ENCODE measurements at regions not wholly inside any gene's neighbourhood (a gene's known extent, or its start where the extent isn't known, plus 50 kb on each side); places are given as distances from the start of the nearest gene placed in this dataset.

DNA sequence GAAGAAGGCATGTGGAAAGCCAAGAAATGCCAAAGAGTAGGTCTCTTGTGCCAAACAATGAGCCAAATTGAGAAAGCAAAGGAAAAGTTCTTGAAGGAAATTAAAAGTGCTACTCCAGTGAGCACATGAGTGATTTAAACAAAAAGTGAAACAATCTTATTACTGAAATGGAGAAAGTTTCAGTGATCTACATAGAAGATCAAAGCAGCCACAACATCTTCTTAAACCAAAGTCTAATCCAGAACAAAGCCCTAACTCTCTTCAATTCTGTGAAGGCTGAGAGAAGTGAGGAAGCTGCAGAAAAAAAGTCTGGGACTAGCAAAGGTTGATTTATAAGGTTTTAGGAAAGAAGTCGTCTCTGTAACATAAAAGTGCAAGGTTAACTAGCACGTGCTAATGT, 259.6 kb downstream of the FLRT2 start:
- DNase-seq, result no peak

DNA sequence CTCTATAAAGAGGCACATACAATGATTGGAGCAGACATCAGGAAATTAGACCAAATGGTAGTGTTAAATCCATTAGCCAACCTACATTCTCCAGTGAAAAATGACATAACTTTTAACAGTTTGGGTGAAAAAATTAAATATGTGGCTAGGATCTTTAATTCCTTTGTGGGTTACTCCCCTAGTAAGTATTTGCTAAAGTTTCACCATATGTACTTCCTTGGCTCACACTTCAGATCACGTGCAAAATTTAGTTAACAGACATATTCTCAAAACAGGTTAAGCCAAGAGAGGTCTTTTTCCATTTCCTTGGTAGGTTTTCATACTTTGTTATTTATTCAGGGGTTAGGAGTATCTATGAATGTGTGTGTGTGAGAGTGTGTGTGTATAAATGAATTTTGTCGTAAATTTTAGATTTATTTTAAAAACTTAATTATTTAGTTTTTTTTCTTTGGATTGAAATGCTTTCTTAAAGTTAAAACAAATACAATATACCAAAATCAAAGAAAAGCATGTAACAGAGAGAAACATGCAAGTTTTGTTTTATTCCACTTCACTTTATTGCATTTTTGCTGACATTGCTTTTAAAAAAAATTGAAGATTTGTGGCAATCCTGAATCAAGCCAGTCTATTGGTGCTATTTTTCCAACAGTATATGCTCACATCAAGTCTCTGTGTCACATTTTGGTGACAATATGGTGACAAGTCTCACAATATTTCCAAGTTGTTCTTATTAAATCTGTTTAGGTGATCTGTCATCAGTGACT, 258.7 kb downstream of the FLRT2 start:
- no peak for DNase-seq

DNA sequence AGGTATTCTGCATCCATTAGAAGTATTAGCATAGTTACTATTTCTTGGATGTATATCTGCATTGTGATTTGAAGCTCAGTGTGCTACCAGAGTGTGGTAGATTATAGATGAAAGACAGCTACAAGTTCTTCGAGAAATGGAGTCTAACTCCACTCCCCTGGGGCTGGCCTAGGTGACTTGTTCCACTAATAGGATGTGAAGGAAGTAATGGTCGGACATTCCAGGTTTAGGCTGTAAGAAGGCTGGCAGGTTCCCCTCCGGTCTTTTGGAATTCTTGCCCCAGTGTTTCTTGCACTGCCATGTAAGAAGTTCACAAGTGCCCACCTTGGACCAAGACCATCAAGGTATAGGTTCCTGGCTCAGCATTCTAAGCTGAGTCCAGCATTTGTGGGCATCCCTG, 236.4 kb downstream of the FLRT2 start:
- no peak for DNase-seq

DNA sequence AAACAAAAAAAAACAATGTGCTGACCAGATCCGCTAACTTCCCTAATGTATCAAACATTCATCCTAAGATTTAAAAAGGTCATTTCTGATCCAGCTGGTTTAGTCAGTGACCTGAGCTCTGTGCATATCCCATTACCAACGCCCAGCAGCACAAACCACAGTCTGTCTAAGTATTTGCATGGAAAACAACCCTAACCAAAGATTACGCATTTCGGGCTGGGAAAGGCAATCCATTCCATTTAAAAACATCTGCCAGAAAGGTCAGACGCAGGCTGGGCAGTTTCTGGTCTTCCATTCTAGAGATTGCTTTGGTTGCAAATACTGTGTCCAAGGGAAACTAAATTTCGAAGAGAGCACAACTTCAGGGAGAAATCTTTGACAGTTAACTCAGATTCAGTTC, 234.9 kb downstream of the FLRT2 start:
- no peak for DNase-seq

DNA sequence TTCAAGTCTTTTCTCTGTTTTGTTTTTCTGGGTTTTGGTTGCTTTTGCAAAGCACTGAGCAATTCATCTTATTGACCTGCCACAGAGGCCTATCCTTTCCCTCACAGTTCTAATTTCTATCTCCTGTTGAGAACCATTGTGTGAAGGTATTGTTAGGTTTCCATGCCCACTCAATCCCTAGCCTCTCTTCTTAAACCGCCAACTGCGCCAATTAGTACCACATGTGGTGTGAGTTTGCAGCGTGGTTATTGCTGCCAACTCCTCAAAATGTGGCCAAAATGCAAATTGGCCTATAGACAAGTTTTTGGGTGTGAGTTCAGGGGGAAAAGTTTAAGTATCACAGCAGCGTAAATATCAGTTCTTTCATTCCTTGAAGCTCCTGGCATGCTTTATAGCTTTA, 232.6 kb downstream of the FLRT2 start:
- DNase-seq, result no peak

DNA sequence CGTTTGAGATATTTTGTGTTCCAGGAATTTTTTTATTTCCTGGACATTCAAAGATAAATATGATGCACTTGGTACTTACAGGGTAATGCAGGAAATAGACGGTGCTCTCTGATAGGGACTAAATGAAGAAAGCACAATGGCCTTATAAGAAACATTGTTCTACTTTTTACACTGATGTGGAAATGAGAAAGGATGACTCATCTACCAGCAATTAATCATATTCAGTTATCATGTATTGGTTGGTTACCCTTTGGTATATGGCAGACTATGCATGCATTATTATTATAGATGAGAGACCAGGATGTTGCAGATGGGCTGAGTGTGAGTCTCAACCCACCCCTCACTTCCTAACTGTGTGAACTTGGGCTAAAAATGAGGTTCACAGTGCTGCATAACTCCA, 222.2 kb downstream of the FLRT2 start:
- DNase-seq, result no peak

DNA sequence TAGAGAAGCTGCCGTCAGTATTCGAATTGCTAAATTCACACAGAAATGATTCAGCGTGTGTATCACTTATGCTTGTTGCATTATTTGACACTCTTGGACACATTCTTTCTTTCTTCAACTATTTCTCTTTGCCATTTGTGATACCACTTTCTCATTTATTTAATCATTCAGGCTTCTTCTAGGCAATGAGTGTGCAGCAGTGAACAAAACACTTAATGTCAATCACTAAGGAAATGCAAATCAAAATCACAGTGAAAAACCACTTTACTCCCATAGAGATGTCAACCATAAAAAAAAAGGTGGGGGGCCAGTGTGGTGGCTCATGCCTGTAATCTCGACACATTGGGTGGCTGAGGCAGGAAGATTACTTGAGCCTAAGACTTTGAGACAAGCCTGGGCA, 214.6 kb downstream of the FLRT2 start:
- DNase-seq, result no peak

DNA sequence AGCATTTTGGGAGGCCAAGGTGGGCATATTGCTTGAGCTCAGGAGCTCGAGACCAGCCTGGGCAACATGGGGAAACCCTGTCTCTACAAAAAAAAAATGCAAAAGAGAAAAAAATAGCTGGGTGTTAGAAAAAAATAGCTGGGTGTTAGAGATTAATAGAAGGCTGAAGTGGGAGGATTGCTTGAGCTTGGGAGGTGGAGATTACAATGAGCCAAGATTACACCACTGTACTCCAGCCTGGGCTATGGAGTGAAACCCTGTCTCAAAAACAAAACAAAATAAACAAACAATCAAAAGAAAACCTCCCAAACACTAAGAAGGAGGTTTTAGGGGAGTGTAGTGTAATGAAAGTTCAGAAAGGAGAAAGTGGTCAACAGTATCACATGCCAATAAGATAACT, 202.1 kb downstream of the FLRT2 start:
- no peak for DNase-seq

DNA sequence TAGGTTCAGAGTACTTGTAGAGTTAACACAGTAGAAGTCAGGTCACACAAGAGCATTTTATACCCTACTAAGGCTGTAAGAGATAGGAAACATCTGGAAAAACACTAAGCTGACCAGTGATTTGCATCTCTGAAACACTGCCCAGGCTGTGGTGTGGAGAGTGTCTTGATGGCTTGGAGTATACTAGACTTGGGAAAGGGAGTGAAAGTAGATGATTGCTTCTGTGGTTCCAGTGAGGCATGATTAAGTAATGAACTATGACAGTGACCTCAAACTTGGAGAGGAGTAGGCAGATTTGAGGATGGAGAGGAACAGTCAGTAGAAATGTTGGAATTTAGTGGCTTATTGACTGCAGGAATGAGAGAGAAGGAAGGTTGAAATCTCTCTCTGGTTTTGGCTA, 201.2 kb downstream of the FLRT2 start:
- no peak for DNase-seq

DNA sequence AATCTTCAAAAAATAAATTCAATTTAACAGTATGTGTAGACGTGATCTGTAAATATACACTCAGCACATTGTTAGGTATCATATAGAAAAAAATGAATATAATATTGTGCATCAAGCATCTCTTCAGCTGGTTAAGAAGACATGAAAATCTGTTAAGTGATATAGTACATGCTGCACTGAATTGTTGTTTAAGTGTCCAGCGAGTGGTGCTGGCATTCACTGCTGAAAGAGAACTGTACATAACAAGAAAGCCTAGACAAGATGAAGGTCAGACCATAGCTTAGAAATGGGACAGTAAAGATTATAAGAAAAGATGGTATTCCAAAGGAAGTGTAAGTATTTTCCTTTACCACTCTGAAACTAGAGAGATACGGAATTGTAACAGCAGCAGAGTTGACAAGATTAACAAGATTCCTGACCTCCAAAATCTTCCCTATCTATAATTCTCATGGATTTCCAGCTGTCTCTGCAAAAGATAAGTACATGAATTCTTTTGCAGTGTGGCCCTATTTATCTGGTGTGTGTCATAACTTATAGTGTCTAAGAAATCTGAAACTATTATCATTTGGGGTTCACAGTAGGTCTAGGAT, 198.6 kb downstream of the FLRT2 start:
- DNase-seq, result no peak

DNA sequence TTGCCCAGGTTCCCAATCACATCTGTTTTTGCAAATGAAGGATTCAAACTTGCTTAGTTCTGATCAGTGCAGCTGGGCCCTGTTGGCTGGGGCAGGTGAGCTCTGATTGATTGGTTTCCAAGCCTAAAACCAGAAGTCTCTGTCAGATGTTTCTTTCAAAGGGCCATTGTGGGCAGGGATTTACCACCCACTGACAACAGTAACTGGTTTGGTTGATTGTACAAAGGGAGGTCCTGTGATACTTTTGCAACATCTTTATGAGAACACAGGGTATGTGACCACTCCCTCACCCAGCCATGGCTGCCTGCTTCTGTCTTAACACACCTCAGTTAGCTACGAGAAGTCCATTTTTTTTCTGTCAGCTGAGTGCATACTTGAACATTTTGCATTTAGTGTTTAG, 184.1 kb downstream of the FLRT2 start:
- DNase-seq, result no peak

DNA sequence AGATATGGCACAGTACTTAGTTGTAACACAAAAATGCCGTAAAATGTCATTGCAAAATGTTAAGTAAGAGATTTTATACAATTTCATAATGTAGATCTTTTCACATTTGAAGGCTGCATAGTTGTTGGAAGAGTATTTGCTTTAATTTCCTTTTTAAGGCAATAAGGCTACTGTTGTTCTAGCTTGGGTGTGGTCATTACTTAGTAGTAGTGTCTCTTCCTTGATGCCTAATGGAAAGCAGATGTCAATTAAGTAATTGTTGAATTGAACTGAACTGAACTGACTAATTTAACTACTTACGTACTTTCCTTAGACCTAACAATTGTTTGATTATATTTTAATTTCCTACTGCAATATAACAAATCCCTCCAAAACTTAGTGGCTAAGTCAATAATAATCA, 181.7 kb downstream of the FLRT2 start:
- no peak for DNase-seq

All from NCI-H524 treated with DMSO at 0.1 percent for 48 hours (cell line).